Urinary bladder (tissue), 3 donors: ENCODE measurements at regions not wholly inside any gene's neighbourhood (a gene's known extent, or its start where the extent isn't known, plus 50 kb on each side); places are given as distances from the start of the nearest gene placed in this dataset.

Source experiments
- DNase-seq: peaks from one replicate; pipeline ENCODE4 v3.0.0-alpha.2; 2015; ENCODE audit errors: extremely low spot score
- H3K27ac ChIP-seq: one replicate; pipeline ENCODE4 v1.5.1; 2013; ENCODE audit warnings: low read depth, mild to moderate bottlenecking, moderate library complexity
- H3K36me3 ChIP-seq: one replicate; pipeline ENCODE4 v1.6.1; 2013; ENCODE audit warnings: mild to moderate bottlenecking, moderate library complexity; ENCODE audit not compliant: insufficient read depth
- H3K4me1 ChIP-seq: one replicate; pipeline ENCODE4 v1.6.1; 2013; ENCODE audit warnings: mild to moderate bottlenecking, moderate library complexity; ENCODE audit not compliant: insufficient read depth
- H3K4me3 ChIP-seq: one replicate; pipeline ENCODE4 v1.5.1; 2013; ENCODE audit warnings: low read depth, low read length
- WGBS: extraction: QIAGEN DNeasy Blood & Tissue Kit; methylation state at CpG from one replicate; pipeline ENCODE4 v1.1.7; 2013; 5-methylcytosine and 5-hydroxymethylcytosine counted together
- donor health status: healthy with polysubstance abuse.
- donor health status: healthy.

DNA sequence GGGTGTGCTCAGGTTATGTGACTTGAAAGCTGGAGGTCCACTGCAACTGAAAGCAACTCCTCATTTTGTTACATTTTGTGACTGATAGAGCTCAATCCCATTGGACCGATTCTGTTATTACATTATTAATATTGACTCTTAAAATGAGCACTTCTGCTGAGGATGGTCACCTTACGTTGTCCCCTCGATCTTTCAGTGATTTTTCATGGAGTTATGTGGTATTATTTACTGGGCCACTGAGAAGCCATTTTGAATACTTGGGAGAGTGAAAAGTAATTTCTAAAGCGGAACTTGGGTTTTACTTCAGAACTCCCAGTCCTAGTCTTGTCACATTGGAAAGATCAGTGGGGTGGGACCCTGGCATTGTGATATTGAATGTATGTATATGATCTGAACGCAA lies 96.3 kb upstream of the FAM180A start:
- Histone ChIP-seq H3K36me3 (no peaks in the 10 kb centered on the region), H3K27ac (no peak overlapping the region), H3K4me3 (no peak overlapping the region), H3K4me1 (no peaks in the 10 kb centered on the region)
- WGBS, result 94% methylated on average over 5 of the region's 5 CpGs
- DNase-seq, result no peak

DNA sequence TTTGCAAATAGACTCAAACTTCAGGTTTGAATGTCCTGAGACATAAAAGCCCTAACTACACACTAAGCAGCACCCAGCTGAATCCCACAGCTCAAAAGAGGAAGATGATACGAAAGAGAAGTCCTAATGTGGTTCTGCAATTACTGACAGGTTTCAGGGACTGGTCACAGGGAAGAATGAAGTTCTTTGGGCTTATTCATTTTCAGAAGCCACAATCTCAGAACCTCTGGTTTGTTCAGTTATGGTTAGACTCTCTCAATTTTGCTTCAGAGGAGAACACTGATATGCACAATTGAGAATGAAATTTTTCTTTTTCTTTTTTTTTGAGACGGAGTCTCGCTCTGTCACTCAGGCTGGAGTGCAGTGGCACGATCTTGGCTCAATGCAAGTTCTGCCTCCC lies 94.6 kb upstream of the FAM180A start:
- no peak overlapping the region for H3K27ac ChIP-seq
- no peaks in the 10 kb centered on the region for H3K4me1 ChIP-seq
- no peaks in the 10 kb centered on the region for H3K36me3 ChIP-seq
- 88% methylated on average over 4 of the region's 4 CpGs for WGBS
- no peak overlapping the region for H3K4me3 ChIP-seq
- DNase-seq, result no peak

GRCh38 chr7:135842446-135843179 lies 94.0 kb upstream of the FAM180A start:
- H3K4me3 ChIP-seq, result no peak overlapping the region
- H3K4me1 ChIP-seq, result no peaks in the 10 kb centered on the region
- WGBS, result 79% methylated on average over 2 of the region's 2 CpGs
- no peaks in the 10 kb centered on the region for H3K36me3 ChIP-seq
- H3K27ac ChIP-seq, result no peak overlapping the region
- DNase-seq, result no peak

DNA sequence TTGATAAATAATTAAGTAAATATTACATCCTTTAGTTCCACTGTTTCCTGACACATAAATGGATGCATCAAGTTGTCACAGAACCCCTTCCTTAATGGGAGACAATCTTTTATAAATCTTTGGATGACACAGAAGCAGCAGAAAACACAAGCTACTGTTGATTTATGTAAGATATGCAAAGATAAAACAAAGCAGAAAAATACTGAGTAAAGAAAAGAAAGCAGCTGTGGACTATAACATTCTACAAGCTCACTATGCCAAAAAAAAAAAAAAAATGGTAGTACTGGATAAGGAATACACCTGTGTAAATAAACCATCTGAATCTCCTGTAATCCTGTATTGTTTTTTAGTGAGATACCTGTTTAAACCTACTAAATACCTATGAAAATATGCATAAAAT lies 92.0 kb upstream of the FAM180A start:
- DNase-seq, result no peak
- no peaks in the 10 kb centered on the region for H3K4me1 ChIP-seq
- H3K27ac ChIP-seq, result no peak overlapping the region
- no peak overlapping the region for H3K4me3 ChIP-seq
- H3K36me3 ChIP-seq, result no peaks in the 10 kb centered on the region

- no peaks in the 10 kb centered on the region for H3K36me3 ChIP-seq
- H3K27ac ChIP-seq, result no peak overlapping the region
- 64% methylated on average over 2 of the region's 2 CpGs for WGBS
- DNase-seq, result no peak
- H3K4me3 ChIP-seq, result no peak overlapping the region
- H3K4me1 ChIP-seq, result no peaks in the 10 kb centered on the region
Observed at GRCh38 chr7:135837675-135838074, 89.1 kb upstream of the FAM180A start.

DNA sequence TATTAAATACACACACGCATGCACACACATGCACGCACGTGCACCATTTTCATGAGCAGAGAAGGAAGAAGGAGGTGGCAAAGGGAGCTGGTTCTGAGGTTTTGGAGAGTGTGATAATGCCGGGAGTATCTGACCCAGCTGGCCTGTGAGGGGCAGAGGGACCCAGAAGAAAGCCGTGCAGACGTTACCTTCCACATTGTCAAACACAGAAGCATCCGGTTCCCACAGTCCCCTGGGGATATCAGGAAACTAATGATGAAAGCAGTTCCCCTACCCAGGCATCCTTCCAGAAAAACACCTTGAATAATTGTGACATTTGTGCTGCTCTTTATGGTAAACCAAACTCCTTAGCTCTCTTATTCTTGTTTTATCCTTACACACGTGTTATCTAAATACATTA lies 85.7 kb upstream of the FAM180A start:
- H3K4me1 ChIP-seq, result no peaks in the 10 kb centered on the region
- no peak overlapping the region for H3K4me3 ChIP-seq
- no peak for DNase-seq
- no peaks in the 10 kb centered on the region for H3K36me3 ChIP-seq
- no peak overlapping the region for H3K27ac ChIP-seq
- WGBS, result 76% methylated on average over 8 of the region's 8 CpGs

GRCh38 chr7:135833642-135834041 lies 85.0 kb upstream of the FAM180A start:
- no peak overlapping the region for H3K27ac ChIP-seq
- 61% methylated on average over 4 of the region's 4 CpGs for WGBS
- no peak for DNase-seq

GRCh38 chr7:135831455-135832195 lies 83.0 kb upstream of the FAM180A start:
- no peak for DNase-seq
- Histone ChIP-seq H3K27ac (no peak overlapping the region), H3K4me1 (no peaks in the 10 kb centered on the region), H3K4me3 (no peak overlapping the region), H3K36me3 (no peaks in the 10 kb centered on the region)
- 74% methylated on average over 4 of the region's 4 CpGs for WGBS

More at GRCh38 chr7:135833642-135834041, 85.0 kb upstream of the FAM180A start:
- no peaks in the 10 kb centered on the region for H3K36me3 ChIP-seq
- no peak overlapping the region for H3K4me3 ChIP-seq
- no peaks in the 10 kb centered on the region for H3K4me1 ChIP-seq

DNA sequence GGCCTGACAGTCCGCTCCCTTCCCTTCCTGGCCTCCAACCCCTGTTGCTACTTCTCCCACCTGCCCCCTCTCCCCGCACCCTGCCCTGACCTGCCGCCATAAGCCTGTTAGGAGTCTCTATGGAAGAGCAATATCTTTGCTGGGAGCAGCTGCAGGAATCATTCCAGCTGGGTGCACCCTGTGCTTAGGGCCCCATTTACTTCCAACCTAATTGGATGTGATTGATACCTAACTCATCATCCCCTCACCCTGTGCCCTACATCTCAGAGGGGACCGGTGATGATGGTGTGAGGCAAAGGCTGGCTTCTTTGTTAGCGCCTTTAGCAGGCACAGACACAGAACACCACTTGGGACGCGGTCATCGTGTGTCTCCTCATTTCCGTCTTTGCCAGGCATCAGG lies 80.0 kb upstream of the FAM180A start:
- Histone ChIP-seq H3K27ac (no peak overlapping the region), H3K4me3 (no peak overlapping the region), H3K4me1 (no peaks in the 10 kb centered on the region), H3K36me3 (no peaks in the 10 kb centered on the region)
- no peak for DNase-seq
- 96% methylated on average over 9 of the region's 9 CpGs for WGBS

DNA sequence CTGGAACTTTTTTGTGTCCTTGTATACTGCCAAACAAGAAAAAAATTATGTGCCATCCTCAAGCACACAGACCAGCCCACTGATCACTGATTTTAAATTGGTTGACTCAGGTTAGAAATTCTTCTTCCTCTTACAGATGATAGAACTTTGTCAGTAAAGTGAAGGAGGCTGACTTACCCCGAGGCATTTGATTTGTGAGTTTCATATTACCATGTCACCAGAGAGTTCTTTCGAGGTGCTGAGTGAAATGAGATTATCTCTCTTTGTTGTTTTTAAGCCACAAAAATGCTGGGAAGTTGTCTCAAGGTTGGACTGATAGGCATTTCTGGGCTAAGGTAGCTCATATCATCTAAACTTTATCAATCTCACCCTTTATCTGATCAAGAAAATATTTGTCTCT lies 78.8 kb upstream of the FAM180A start:
- Histone ChIP-seq H3K4me3 (no peak overlapping the region), H3K27ac (no peak overlapping the region), H3K4me1 (no peaks in the 10 kb centered on the region), H3K36me3 (no peaks in the 10 kb centered on the region)
- 82% methylated on average over 2 of the region's 2 CpGs for WGBS
- no peak for DNase-seq

DNA sequence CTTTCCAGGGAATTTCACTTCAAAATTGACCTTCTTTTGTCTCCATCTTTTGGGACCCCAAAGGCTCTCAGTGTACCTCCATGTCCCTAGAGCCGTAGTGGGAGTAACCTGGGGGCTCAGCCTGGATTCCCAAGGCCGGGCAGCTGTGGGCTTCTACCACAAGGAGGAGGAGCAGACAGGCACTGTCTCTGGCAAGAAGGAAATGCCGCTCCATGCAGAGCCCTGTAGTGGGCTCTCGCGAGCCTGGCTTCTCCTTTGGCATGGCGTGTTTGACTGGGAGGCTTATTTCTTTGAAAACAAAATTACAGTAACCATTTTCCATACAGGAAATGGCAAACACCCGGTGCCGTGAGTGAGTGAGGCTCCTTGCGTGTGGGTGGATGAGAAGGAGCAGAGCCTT lies 76.8 kb upstream of the FAM180A start:
- DNase-seq, result no peak
- H3K27ac ChIP-seq, result no peak overlapping the region
- H3K36me3 ChIP-seq, result no peaks in the 10 kb centered on the region
- no peak overlapping the region for H3K4me3 ChIP-seq
- 84% methylated on average over 9 of the region's 9 CpGs for WGBS
- H3K4me1 ChIP-seq, result no peaks in the 10 kb centered on the region

DNA sequence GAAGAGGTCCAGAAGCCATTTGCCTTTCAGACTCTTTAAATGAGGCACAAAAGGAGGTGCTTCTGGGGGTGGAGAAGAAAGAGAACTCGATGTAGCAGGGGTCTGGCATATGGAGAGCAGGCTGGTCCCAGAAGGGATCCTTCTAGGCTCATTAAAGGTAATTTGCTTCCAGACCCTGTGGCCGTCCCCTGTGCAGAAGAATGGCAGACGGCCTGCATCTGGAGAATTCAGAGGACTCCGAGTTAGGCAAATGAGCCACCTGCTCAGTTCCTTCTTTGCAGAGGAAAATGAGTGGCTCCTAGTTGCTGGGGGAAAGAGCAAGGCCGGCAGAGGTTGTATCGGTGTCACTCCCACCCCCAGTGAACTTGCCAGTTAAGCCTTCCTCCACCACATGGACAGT lies 73.8 kb upstream of the FAM180A start:
- H3K4me3 ChIP-seq, result no peak overlapping the region
- no peak overlapping the region for H3K27ac ChIP-seq
- no peaks in the 10 kb centered on the region for H3K36me3 ChIP-seq
- 90% methylated on average over 6 of the region's 6 CpGs for WGBS
- no peaks in the 10 kb centered on the region for H3K4me1 ChIP-seq
- DNase-seq, result no peak

GRCh38 chr7:135817583-135817982 lies 69.0 kb upstream of the FAM180A start:
- Histone ChIP-seq H3K4me1 (no peaks in the 10 kb centered on the region), H3K4me3 (no peak overlapping the region), H3K27ac (no peak overlapping the region), H3K36me3 (no peaks in the 10 kb centered on the region)
- no peak for DNase-seq
- WGBS, result 63% methylated on average over 11 of the region's 11 CpGs

- 69% methylated on average over 3 of the region's 3 CpGs for WGBS
- Histone ChIP-seq H3K27ac (no peak overlapping the region), H3K4me3 (no peak overlapping the region)
Observed at GRCh38 chr7:135815033-135815432, 66.4 kb upstream of the FAM180A start.

More at GRCh38 chr7:135815033-135815432, 66.4 kb upstream of the FAM180A start:
- H3K36me3 ChIP-seq, result no peaks in the 10 kb centered on the region
- no peaks in the 10 kb centered on the region for H3K4me1 ChIP-seq
- DNase-seq, result no peak
